Left renal cortex interstitium (tissue), 4 donors: ENCODE measurements at regions not wholly inside any gene's neighbourhood (a gene's known extent, or its start where the extent isn't known, plus 50 kb on each side); places are given as distances from the start of the nearest gene placed in this dataset.

Experiments
- DNase-seq, 4 donors: peaks; one replicate each; pipeline ENCODE4 v3.0.0-alpha.2; 2013; ENCODE audit warnings: low read depth in 4 of 4, low spot score in 2 of 4, missing footprints in 1 of 4

DNA sequence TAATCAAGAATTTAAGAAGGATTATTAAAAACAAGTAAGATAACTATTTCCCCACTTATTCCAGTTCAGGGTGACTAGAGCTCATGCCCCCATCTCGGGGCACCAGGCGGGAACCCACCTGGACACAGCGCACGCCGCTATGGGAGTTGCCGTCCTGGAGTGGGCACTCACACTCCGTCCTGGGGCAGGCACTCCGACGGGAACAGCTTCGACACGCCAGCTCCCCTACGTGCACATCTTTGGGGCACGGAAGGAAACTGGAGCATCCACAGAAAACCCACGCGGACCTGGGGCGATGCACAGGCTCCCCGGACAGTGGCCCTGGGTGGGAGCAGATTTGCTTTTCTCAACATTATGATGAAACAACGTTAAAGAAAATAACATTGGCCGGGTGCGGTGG, 52.0 kb upstream of the GATA5 start:
- no peak for DNase-seq

DNA sequence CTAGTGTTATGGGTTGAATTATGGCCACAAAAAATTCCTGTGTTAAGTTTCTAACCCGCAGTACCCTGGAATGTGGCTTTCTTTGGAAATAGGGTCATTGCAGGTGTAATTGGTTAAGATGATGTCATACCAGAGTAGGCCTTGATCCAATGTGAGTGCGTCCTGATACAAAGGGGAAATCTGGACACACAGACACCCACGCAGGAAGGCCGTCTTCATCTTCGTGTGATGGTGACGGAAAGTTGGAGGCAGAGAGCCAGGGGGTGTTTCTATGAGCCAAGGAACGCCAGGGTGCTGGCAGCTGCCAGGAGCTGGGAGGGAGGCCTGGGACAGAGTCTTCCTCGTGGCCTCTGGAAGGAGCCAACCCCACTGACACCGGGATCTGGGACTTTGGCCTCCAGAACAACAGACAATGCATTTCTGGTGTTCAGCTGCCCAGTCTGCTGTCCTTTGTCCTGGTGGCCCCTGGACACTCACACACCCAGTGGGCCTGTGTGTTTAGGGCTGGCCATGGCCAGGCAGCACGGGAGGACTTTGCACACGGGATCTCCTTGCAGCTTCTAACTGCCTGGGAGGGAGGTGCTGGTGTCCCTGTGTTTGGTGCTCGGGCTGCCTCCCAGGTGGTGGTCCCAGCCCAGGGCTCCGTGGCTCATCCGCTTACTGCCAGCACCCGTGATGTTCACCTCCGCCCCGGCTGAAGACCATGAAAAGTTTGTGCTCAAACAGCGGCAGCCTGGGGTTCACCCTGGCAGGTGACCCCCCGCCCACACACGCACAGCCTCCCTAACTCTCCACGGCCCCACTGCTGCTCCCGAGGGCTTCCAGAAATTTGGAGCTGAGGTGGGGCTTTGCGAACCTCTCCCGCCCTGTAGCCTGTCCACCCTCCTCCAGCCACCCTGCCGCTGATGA, 53.4 kb upstream of the GATA5 start:
- no peak for DNase-seq

DNA sequence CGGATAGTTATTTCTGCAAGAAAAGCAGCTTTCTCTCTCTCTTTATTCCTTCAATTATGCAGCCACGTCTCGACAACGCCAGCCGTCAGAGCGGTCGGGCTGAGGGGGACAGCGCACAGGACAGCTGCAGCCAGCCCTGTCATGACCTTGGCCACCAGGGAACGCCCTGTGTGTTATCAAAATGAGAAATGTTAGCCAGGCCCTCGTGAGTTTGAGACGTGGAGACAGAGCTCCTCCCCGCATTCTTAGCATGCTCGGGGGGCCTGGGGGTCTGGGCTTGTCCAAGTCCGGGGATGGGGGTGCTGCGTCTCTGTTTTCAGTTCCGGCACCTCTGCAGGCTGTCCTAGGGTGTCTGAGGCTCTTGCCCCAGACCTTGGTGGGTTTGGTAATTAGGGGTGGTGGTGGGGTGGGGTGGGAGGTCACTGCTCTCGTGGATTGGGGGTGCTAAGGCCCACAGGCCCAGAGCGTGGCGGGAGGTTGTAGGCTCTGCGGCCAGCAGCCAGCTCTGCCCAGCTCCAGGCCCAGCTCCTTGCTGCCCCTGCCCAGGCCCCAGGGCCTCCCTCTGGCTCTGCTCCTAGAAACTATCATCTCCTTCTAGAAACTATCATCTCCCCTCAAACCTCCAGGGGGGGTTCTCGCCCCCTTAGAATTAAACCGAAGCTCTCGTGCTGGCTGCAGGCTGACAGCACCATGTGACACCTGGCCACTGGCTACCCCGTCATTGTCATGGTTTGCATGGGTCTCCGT, 54.3 kb upstream of the GATA5 start:
- DNase-seq: no peak

DNA sequence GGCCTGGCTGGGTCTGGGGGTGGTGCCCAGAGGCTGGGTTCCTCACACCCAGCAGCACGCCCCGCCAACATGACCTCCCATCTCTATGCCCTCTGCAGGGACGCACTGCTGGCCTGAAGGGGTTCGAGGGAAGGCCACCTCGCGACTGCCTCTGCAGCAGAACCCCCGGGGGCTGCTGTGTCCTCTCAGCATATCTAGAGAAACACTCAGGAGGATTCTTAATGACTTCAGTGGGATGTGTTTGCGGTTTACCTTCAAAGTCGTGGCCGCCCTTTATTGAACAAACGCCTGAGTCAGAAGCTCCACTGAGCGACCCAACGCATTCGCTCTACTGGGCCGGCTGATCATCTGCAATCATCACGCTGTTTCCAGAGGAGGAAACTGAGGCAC, 54.8 kb upstream of the GATA5 start:
- no peak for DNase-seq

DNA sequence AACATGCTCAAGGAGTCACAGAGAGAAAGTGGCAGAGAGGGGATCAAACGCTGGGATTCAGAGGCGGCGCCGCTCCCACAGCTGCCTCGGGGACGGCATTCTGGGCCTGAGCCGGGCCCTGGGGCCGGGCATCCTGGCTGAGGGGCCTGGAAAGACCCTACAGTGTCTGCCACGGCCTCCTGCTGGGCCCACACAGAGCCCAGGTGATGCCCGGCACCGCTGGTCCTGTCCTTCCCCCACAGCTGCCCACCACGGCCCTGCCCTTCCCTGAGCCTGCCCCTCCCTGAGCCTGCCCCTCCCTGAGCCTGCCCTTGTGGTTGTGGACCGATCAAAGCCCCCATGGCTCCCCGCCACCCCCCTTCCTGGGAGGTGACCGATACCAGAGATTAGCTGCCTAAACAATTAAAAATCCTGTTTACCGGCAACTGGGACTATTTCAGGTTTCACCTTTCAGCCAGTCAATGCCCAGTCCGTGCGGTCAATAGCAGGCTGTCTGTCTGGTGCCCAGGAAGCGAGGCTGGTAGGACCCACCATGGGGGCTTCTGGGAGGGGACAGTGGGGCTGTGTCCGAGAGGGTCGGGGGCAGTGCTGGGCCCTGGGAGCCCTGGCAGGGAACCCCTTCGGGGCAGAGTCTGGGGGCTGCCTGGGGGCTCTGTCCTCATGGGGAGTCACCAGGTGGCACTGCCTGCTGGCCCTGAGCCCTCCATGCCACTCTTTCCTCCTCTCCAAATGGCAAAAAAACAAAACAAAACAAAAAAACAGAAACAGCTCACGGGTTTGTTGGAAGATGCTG, 55.4 kb upstream of the GATA5 start:
- DNase-seq: no peak

GRCh38 chr20:62532921-62533320, 57.1 kb upstream of the GATA5 start:
- no peak for DNase-seq

DNA sequence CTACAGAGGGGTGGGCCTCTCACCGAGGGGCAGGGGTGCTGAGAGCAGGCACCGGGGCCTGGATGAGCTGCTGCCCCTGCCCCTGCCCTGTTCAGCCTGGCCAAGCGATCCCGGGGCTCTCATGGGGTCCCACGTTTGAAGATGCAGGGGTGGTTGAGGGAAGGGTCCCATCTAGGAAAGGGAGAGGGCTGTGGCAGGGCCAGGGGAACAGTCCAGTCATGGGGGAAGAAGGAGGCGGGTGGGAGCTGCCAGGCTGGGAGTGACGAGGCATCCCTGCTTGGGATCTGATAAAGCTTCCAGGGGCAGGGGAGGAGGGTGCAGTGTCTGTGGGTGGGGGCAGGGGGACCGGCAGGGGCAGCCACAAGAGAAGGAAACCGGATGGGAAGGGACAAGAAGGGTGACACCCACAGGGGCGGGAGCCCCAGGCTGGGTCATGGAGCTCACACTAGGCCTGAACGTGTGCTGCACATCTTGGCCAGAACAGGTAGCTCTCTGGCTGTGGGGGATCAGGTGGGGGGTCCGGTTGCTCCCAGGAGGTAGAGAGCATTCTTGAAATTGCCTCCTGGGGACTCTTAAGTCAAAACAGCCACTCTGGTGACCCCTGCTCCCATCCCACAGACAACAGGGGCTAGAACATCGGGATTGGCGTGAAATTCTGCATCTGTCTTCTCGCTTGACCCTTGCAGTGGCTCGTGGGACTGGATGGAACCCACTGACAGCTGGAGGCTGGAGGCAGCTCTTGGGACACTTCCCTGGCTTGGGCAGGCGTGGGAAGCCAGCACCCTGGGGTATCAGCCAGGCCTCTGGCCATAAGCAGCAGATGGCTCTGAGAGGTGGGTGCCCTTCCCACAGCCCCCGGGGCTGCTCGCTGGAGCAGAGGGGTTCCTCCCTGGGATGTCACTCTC, 58.0 kb upstream of the GATA5 start:
- DNase-seq: no peak

- no peak for DNase-seq
Observed at GRCh38 chr20:62534526-62535221, 58.9 kb upstream of the GATA5 start.

DNA sequence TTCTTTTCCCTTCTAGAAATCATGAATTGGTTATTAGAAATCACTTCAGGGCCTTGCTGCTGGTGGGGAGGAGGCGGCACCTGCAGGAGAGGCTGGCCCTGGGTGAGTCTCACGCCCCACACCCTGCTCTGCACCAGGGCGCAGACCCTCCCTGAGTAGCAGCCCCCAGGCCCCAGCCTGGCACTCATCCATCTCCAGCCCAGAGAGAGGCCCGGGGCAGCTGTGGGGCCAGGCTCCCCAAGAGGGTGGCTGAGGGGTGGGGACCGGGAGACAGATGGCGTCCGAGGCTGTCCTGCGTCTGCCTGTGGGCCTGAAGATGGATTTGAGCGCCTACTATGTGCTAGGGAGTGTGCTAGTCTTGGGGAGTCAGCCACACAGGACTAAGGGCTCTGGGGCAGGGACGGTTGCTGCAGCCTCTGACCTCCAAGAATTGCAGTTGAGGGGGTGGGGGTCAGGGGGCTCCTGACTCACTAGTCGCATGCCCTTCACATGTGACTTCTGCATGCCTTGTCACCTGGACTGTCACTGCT, 59.6 kb upstream of the GATA5 start:
- no peak for DNase-seq

- no peak for DNase-seq
Observed at GRCh38 chr20:62535964-62536363, 60.2 kb upstream of the GATA5 start.

DNA sequence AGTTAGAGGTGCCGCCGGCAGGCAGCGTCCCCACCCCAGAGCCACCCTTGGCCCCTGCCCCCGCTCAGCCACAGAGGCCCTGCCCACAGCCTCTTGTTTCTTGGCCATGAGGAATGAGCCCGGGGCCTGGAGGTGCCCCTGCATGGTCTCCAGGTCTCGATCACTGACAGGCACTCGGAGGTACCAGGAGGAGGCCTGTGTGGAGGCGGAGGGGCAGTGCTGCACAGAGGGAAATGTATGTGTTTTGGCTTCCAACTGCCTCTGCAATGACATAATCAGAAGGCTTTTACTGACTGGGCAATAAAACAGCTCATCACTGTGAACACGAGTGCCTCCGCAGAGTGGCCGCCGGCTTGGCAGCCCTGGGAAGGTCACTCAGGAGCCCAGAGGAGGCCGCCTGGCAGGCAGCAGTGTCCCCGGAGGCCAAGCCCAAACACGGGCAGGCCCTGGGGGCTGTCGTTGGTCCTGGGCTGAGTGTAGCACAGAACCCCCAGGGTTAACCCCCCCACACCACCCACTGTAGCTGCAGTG, 61.1 kb upstream of the GATA5 start:
- DNase-seq: no peak

- no peak for DNase-seq
Observed at GRCh38 chr20:62537649-62538292, 62.0 kb upstream of the GATA5 start.

DNA sequence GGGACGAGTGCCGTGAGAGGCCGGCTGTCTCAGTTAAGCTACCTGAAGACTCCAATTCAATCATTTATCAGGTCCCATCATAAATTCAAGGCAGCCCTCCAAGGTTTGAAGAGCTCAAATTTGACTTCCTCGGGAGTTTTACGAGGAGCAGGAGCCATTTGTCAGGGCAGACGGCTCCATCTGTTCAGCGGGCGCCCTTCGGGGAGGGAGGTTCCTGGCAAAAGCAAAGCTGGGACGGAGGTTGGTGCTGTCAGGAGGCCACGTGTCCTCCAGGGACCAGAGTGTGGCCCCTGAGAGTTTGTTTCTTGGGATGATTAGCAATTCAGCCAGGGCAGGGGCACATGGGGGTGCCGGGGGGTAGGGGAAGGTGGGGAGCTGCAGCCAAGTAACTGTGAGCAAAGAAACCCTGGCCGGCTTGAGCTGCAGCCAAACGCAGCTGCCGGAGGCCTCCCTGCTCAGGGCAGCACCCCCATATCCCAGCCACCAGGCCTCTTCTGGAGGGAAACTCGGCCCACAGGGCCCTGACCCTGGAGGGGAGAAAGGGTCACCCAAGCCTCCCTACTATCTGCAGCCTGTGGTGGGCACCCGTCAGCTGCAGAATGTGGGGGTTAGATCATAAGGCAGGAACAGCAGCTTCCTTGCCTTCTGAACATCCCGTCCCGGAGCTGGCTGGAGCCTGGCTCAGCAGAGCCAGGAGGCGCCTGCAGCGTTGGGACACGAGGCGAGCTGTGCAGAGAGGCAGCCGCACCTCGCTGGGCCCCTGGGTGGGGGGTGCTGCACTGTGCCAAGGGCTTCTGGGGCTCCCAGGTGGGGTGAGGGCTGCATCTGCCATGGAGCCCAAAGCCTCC, 63.6 kb upstream of the GATA5 start:
- DNase-seq: no peak

GRCh38 chr20:62540504-62540903, 64.7 kb upstream of the GATA5 start:
- DNase-seq: no peak

- DNase-seq: no peak
Observed at GRCh38 chr20:62542862-62543261, 67.1 kb upstream of the GATA5 start.

DNA sequence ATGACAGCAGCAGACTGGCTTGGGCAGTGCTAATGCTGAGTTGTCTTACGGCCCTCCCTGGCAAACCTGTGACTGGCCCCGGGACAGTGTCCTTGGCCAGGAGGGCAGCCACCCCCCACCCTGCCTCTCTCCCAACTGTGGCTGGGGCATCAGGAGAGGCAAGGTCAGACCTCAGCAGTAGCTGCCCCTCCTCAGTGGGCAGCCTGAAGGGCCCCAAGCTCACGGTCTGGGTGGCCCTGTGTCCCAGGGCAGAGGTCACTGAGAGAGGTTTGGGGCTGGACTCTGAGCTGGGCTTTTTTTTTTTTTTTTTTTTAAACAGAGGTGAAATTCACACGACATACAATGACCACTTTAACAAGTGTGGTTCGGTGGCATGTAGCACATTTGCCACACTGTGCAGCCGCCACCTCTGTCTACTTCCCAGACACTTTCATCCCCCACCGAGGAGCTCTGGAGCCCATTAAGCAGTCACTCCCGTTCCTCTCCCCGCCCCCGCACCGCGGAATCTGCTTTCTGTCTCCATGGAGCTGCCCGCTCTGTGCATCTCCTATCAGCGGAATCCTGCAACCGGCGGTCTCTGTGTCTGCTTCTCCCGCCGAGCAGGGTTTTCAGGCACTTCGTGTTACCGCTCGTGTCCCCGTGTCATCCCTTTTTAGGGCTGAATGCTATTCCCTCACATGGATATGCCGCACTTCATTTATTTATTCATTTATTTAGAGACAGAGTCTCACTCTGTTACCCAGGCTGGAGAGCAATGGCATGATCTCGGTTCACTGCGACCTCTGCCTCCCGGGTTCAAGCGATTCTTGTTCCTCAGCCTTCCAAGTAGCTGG, 67.9 kb upstream of the GATA5 start:
- no peak for DNase-seq
